ENCODE measurements at regions not wholly inside any gene's neighbourhood (a gene's known extent, or its start where the extent isn't known, plus 50 kb on each side); places are given as distances from the start of the nearest gene placed in this dataset.
"Not testable (repeated sequence)": the region's sequence is repeated elsewhere in the genome, so short reads cannot be mapped to it uniquely, and the experiment has no call there.

DNA sequence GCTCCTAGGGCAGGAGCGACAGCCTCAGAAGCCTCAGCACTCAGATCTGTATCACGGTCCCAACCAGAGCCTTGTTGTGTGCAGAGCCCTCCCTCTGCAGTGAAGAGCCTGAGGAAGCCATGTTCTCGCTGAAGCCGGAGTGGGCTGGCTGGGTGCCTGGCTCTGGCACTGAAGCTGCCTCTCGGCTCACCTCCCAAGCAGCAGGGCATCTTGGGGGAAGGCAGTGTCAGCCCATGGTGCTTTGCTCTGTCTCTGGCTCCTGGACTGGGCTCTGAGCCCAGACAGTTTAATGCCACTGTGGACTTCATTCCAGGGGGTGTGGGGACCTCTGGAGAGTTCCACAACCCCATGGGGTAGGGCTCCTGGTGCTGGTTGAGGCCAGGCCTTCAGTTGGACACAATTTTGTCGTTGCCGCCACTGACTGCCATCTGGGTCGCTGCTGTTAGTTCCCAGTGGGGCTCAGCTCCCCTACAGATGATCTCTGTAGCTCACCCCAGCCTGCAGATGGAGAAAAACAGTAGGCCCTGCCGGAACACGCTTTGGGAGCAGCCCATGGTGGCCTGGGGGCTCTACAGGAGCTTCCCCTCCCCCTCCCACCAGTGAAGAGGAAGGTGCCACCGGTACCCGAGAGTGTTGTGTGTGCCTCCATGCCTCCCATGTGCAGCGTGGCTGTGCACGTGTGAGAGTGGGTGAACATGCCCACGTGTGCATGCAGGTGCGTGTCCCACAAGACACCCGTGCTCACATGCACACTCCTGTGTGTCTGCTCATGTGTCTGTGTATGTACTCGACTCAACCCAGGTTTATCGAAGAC is 86.5 kb upstream of the B3GAT1 start:
- no peak for DNase-seq

DNA sequence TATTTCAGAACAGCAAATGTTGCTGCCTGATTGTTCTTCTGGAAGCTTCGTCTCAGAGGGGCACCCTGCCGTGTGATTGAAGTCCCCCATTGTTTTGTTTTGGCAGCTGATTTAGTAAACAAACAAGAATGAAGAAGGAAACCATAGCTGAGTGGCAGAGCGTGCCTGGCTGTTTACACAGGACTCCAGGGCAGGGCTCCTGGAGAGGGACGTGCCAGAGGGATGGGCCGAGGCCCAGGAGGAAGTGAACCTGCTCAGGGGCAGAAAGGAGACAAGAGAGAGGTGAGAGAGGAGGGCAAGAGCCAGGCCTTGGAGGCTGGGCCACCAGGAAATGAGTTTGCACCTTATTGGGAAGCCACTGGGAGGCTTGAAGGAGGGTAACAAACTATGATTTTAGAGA is 85.5 kb upstream of the B3GAT1 start:
- DNase-seq = no peak

DNA sequence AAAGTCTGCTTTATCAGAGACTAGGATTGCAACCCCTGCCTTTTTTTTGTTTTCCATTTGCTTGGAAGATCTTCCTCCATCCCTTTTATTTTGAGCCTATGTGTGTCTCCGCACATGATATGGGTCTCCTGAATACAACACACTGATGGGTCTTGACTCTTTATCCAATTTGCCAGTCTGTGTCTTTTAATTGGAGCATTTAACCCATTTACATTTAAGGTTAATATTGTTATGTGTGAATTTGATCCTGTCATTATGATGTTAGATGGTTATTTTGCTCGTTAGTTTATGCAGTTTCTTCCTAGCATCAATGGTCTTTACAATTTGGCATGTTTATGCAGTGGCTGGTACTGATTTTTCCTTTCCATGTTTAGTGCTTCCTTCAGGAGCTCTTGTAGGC is 84.0 kb upstream of the B3GAT1 start:
- DNase-seq = not testable (repeated sequence)

DNA sequence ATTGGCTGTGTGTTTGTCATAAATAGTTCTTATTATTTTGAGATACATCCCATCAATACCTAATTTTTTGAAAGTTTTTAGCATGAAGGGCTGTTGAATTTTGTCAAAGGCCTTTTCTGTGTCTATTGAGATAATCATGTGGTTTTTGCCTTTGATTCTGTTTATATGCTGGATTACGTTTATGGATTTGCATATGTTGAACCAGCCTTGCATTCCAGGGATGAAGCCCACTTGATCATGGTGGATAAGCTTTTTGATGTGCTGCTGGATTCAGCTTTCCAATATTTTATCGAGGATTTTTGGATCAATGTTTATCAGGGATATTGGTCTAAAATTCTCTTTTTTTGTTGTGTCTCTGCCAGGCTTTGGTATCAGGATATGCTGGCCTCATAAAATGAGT is 82.4 kb upstream of the B3GAT1 start:
- not testable (repeated sequence) for DNase-seq

DNA sequence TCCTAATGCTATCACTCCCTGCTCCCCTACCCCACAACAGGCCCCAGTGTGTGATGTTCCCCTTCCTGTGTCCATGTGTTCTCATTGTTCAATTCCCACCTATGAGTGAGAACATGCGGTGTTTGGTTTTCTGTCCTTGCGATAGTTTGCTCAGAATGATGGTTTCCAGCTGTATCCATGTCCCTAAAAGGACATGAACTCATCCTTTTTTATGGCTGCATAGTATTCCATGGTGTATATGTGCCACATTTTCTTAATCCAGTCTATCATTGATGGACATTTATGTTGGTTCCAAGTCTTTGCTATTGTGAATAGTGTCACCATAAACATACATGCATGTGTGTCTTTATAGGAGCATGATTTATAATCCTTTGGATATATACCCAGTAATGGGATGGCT is 80.4 kb upstream of the B3GAT1 start:
- DNase-seq = not testable (repeated sequence)

DNA sequence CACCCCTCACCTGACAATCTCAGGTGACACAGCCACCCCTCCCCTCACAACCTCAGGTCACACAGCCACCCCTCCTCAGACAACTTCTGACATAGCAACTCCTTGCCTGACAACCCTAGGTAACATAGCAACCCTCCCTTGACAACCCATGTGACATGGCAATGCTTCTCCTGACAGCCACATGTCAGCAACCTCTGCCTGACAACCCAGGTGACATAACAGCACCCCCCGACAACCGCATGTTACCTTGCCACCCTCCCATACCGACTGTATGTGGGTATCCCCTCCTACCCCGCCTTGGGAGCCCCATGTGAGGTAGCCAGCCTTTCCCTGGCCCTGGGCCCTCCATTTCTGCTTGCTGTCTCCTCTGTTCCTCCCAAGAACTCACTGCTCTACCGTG is 77.7 kb upstream of the B3GAT1 start:
- DNase-seq = no peak

DNA sequence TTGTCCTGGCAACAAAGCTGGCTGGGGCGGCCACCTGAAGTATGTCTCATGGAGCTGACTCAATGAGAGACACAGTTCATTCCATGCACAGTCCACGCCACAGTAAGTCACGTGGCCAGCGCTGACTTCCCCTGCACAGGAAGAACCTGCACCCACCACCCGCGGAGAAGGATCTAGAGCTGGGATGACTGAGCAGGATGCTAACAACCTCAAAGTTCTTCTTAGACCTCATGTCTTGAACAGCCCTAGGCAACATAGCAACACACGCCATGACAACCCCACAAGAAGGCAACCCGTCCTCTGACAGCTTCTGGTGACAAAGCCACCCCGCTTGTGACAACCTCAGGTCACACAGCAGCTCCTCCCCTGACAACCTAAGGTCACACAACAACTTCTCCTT is 76.9 kb upstream of the B3GAT1 start:
- DNase-seq = no peak

DNA sequence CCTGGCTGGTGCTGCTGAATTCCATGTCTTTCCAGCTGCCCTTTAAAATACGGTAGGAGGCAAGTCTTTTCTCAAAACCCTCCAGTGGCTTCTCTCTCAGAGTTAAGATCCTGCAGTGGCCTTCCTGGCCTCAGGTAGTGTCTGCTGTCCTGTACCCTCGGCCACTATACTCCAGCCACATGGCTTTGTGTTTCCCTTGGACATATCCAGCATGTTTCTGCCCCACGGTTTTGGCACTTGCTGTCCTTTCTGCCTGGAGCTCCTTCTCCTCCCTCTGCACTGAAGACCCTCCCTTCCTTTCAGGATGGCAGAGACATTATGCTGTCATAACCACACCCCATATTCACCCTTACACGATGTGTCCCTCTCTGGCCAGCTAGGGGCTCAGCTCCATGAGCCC is 76.5 kb upstream of the B3GAT1 start:
- DNase-seq = no peak

DNA sequence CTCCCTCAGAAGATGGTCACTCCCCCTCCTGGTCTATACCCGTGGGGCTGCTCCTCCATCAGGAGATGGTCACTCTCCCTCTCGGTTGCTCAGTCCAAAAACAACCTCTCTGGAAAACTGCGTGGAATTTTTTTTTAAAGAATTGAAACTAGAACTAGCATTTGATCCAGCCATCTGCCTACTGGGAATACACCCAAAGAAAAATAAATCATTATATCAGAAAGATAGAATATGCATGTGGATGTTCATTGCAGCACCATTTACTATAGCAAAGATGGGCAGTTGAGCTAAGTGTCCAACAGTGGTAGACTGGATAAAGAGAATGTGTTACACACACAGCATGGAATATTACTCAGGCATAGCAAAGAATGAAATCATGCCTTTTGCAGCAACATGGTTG is 75.7 kb upstream of the B3GAT1 start:
- no peak for DNase-seq

DNA sequence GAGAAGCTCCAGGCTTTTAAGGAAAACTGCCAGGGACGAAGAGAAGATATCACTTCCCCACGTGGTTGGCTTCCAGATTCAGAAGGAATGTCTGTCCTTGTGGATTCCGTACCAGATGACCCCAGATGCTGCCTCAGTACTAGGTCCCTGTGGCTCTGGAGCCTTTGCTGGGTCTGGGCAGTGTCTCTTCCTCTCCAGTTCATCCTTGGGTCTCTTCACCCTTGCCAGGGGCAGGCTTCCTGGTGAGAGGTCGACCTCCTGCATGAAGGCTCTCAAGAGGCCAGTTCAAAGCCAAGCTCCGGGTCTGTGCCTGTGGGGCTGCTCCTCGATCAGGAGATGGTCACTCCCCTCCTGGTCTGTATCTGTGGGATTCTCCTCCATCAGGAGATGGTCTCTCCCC is 74.7 kb upstream of the B3GAT1 start:
- DNase-seq = no peak

DNA sequence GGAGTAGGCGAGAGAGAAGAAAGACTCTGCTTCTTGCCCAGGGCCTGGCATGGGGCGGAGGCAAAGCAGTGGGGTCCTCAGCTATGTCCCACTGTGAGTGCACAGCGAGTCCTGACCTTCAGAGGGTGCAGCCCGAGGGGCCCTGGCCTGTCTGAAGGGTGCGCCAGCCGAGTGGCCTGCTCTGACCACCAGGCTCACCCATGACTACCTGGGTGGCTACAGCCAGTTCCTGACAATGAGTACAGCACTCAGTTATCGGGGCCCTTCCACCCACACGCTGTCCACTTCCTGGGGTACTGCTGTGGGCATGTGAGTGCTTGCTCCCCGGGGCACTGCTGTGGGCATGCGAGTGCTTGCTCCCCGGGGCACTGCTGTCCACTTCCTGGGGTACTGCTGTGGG is 74.1 kb upstream of the B3GAT1 start:
- DNase-seq = no peak

DNA sequence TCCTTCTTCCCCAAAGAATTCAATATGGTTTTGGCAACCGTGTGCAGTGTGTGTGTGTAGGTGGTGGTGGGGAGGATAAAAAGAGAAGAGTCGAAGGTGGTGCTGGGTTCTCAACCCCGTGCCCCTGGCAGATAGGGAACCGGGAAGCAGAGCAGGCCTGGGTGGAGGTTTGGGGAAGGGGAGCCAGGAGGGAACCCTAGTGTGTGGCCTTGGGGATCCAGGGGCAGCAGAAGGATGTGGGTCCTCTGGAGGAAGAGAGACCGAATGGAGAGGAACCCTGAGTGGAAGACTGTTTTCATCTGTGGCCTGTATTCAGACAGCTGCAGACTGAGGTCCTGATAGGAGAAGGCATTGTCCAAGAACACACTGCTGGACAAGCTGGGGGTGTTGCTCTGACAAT is 73.3 kb upstream of the B3GAT1 start:
- DNase-seq = no peak

DNA sequence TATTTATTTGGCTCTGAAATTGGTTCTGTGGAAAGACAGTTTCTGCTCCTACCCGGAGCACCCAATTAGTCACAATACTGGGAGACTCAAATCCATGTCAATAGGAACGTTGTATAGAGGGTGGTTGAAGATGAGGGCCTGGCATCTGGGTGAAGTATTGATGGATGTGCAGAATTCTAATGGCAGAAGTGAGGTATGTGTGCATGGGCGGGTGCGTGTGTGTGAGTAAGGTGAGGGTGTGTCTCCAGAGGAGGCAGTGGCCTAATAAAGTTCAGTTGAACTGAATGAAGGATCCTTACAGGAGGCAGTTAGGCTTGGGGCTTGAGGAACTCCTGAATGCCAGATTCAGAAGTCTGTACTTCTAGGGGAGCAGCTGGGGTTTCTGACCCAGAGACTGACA is 71.8 kb upstream of the B3GAT1 start:
- no peak for DNase-seq

DNA sequence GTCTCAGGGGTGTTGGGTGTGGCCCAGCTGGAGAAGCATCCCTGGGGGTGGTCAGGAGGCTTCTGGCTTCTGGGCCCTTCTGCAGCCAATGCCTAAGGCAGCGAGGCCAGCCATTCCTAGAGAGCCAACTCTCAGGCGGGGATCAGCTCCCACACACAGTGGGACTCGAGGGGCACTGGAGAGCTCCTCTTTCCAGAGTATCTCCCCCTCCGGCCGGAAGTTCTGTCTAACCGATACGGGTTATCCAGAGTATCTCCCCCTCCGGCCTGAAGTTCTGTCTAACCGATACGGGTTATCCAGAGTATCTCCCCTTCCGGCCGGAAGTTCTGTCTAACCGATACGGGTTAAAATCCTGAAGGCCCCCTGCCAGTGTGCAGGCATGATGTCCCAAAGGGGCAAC is 71.2 kb upstream of the B3GAT1 start:
- DNase-seq = no peak

DNA sequence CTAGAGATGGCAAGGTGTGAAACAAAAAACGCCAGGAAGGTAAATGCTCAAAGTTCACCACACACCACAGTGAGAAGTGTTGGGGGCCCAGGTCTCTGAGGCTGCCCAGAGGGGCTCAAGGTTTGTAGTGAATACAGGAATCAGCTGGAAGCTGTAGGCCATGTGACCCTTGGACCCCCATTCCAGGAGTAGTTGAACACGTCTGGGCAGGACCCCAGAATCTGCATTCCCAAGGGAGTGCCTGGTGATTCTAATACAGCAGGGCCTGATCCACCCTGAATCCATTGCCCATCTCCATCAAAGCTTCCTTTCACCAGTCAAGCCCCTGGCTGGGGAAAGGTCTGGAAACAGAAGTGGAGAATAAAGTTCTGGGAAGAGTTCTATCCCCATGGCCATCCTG is 70.8 kb upstream of the B3GAT1 start:
- no peak for DNase-seq

DNA sequence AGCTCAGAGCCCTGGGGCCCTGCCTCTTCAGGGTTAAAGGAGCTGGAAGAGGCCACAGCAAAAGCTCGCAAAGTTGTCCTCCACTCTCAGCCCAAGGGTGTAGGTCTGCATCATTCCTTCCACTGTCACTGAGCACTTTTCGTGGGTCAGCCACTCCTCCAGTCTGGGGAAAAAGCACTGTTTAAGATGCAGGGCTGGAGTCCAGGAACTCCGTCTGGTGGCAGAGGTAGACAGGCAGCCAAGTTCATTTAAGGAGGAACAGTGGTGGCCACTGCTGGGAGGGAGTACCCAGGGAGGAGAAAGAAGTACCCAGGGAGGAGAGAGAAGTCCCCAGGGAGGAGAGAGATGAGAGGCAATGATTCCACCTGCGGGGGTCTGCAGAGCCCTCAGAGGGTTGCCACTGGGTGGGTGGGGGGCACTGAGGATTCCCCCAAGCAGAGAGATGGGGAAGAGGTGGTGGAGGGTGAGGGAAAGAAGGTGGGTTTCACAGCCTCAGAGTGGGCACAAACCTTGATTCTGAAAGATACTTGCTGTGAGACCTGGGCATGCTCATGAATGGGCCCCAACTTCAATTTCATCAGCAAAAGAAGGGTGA is 70.0 kb upstream of the B3GAT1 start:
- DNase-seq = no peak

DNA sequence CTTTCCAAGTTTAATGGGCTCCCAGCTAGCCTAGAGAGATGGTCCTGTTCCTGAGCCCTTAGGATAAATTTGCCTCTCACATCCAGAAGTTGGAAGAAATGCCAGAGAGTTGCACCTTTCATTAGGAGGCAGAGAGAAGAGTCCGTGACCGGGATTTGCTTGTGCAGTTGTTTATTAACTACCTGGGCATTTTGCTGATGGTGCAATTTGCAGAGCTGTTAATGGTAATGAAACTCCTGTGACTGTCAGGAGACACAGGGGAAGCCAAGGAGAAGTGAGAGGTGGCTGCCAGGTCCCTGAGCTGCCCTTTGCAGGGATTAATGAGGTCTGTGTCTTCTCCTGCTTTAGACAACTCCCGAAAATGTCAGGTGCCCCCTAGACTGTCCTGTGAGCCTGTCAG is 69.1 kb upstream of the B3GAT1 start:
- DNase-seq = no peak

DNA sequence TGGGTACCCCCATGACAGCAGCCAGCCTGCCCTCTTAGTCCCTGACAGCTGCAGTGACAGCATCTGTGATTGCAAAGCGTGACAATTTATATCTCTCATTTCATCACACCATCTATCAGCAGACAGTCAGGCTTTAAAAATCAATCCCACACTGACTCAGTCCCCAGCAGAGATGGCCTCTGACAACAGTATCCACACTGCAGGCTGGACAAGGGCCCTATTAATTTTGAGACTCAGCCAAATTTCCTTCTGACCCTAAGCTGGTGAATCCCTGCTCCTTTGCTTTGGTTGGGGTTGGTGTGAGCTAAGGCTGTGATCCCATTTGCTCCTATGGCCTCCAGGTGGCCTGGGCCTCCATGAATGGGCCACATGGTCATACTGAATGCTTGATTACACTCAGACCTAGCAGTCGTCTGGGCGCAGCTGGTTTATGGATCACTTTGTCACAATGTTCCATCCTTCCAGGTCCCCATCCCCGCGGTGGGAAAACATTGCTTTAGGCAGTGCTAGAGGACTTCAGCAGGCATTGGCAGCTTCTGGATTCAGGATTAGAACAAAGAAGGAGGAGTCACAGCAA is 68.2 kb upstream of the B3GAT1 start:
- no peak for DNase-seq

DNA sequence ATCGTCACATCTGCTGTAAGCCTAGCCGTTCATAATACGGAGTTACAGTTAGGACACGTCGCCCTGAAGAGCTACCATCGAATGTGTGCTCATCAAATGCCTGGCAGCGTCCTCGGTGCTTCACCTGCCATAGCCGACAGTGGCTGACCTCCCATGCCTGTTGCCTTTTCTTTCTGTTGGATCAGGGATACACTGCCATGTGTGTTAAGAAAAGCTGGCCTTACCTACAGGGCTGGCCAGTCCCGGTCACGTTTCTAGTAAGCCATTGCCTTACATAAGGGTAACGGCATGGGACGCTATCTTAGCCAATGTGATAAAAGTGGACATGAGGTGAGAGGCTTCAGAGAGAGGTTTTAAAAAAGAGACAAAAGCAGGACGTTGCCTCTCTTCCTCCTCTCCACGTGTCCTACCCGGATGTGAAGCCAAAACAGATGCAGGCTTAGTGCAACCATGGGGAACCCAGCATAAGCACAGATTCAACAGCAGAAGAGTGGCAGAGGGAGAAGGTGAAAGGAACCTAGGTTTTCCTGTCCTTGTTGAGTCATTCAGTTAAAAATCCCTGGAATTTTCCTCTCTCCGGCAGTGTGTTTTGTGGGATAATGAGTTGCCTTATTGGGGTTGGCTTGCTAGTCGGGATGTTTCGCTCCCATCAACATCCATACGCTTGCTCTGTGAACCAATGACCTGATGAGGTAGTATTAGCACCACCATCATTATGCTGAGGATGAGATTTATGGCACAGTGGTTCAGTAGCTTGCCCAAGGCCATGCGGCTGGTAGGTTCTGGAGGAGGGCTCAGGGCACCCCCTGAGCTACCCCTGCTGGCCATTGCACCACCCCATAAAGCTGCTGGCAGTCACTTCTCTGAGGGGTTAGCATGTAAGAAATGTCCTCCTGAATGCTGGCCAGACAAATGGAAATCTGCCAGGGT is 67.4 kb upstream of the B3GAT1 start:
- DNase-seq = no peak

DNA sequence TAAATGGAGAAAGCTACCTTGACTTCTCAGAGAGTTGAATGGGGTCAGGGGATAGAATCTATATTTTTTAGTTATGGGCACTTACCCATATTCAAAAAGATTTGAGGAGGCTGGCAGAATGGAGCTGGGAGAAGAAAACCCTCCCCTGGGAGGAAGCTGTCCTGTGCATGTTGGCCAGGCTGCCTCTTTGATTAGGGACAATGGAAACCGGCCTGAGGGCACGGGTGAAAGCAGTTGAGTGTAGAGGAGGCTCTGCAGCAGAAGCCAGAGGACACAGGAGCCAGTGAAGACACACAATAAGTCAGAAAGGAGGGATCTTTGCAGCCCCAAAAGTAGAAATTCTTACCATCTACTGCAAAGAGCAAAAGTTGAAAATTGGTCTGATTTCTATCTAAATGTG is 66.6 kb upstream of the B3GAT1 start:
- no peak for DNase-seq

DNA sequence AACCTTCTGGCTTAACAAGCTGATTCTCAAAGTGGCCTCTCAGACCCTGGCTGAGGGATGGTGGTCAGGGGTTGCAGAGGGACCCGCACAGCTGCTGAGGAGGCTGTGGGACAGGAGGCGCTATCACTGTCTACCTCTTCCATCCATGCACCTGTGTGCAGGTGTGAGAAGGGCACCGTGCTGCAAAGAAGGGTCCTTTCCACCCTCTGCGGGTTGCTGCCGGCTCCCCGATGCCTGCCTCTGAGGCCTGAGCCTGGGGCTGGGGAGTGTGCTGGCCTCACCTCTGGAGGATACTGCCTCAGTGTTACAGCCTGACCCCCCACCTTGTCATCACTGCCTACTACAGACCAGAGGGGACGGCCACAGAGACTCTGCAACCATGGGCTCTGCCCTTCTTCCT is 66.1 kb upstream of the B3GAT1 start:
- no peak for DNase-seq

DNA sequence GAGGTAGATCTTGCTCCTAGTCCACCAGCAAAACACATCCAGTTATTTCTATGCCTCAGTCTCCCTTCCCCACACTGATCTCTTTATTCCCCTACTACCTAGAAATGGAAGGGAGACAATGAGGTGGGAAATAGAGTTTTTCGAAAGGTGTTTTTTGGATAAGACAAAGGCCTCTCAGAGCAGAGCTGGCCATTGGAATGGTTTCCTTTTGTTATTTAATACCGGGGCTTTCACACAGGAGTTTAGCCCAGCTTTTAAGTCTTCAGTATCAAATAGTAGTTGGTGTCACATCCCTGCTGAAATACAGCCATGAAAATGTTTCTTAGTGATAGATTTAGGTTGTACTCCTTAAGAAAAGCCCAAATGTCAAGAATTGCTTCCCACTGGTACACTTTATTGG is 65.4 kb upstream of the B3GAT1 start:
- DNase-seq = no peak

Data from left kidney (tissue), 1 donor.